ENCODE measurements at regions not wholly inside any gene's neighbourhood (a gene's known extent, or its start where the extent isn't known, plus 50 kb on each side); places are given as distances from the start of the nearest gene placed in this dataset.
"Not testable (repeated sequence)": the region's sequence is repeated elsewhere in the genome, so short reads cannot be mapped to it uniquely, and the experiment has no call there.

DNA sequence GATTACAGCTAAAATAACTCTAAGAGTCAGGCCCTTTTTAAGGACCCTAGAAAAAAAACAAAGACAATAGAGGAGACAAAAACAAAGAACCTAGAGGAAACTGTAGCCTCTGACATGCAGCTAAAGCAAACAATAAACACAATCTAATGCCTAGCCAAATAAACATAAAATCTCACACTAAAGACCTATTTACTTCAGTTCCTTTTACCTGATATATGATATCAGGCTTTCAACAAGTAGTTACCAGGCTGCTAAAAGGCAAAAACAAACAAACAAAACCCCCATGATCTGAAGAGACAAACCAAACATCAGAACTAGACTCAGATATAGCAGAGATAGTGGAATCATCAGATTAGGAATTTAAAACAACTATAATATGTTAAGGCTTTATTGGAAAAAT, 226.5 kb upstream of the POU5F2 start:
- TF ChIP-seq, protein P1, sequence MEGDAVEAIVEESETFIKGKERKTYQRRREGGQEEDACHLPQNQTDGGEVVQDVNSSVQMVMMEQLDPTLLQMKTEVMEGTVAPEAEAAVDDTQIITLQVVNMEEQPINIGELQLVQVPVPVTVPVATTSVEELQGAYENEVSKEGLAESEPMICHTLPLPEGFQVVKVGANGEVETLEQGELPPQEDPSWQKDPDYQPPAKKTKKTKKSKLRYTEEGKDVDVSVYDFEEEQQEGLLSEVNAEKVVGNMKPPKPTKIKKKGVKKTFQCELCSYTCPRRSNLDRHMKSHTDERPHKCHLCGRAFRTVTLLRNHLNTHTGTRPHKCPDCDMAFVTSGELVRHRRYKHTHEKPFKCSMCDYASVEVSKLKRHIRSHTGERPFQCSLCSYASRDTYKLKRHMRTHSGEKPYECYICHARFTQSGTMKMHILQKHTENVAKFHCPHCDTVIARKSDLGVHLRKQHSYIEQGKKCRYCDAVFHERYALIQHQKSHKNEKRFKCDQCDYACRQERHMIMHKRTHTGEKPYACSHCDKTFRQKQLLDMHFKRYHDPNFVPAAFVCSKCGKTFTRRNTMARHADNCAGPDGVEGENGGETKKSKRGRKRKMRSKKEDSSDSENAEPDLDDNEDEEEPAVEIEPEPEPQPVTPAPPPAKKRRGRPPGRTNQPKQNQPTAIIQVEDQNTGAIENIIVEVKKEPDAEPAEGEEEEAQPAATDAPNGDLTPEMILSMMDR (IDR thresholded peaks at IDR 0.05; ENCODE audit: insufficient read depth, missing control alignments) = no peak
- no peak for FAIRE-seq
- DNase-seq (ENCODE audit: insufficient read length, low spot score) = no peak

DNA sequence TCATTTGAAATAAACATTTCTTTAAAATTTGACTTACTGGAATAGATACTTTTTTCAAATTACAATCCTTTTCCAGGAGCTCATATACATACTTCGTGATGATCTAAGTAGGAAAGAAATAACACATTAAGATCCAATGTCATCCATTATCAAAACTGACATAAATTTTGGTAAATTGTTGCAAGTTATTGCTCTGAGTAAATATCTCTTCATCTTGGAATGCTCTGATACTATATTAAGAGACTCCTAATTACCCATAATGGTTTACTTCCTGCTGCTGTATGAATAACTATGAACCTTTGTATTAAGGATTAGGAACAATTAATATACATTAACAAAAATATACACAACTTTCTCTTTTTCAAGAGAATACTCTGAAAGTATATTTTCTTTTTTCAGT, 223.0 kb upstream of the POU5F2 start:
- FAIRE-seq (no peak), DNase-seq (ENCODE audit: insufficient read length, low spot score) (no peak)
- TF ChIP-seq, protein P1 (IDR thresholded peaks at IDR 0.05; ENCODE audit: insufficient read depth, missing control alignments) = no peak

DNA sequence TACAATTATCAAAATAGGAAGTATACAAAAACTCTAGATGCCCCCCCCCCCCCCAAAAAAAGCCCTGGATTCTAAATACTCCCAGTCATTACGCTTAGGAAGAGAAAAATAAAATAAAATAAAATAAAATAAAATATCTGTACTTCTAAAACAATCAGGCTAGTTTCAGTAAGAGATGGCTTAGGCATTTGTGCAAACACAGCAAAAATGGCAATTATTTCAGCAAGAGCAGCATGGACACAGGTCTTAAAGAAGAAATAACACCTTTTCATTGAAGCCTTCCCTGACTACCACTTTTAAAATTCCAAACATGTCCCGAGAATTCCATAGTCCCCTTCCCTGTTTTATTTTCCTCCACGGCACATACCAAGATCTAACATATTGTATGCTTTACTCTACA, 218.6 kb upstream of the POU5F2 start:
- TF ChIP-seq, protein P1 (IDR thresholded peaks at IDR 0.05; ENCODE audit: insufficient read depth, missing control alignments) = no peak
- FAIRE-seq = no peak
- DNase-seq (ENCODE audit: insufficient read length, low spot score) = no peak

DNA sequence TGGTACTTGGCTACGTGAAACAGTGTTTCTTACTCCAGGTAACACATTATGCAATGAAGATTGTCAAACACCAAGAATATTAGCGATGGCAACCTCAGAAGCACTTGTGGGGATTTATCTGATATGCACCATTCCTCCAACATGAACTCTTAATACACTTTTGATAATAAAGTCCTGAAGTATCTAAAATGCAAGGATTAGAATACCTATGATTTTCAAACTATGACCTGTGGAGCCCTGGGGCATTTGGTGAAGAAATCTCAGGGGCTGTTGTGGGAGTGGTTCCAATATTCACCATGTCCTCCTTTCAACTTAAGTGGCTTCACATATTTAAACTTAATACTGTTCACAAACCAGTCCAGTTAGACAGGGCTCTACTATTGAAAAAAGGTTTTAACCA, 214.6 kb upstream of the POU5F2 start:
- no peak for DNase-seq (ENCODE audit: insufficient read length, low spot score)
- no peak for FAIRE-seq
- TF ChIP-seq, protein P1 (IDR thresholded peaks at IDR 0.05; ENCODE audit: insufficient read depth, missing control alignments) = no peak

DNA sequence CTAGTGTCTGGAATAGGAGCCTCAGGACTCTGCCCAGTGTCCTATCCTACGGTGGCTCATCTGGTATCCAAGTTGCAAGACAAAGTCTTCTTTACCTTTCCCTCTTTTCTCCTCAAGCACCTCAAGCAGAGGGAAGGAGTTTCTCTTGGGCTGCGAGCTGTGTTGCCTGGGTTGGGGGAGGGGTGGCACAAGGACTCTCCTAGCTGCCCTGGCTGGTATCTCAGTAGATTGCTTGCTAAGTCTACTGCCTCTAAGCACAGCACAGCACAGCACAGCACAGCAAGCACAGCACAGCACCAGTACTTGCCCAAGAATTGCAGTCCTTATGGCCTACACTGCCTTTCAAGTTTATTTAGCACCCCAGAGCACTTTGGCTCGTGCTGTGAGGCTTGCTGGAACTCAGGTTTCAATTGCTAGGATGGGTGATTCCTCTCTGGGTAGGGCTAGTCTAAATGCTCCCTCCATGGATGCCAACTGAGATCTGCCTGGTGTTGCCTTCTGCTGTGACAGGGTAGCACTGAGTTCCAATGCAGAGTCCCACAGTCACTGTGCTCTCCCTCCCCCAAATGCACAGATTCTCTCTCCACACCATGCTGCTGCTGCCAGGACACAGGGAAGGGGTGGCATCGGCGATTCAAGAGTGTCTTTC, 213.1 kb upstream of the POU5F2 start:
- no peak for FAIRE-seq
- DNase-seq (ENCODE audit: insufficient read length, low spot score) = no peak
- TF ChIP-seq, protein P1 (IDR thresholded peaks at IDR 0.05; ENCODE audit: insufficient read depth, missing control alignments) = no peak

DNA sequence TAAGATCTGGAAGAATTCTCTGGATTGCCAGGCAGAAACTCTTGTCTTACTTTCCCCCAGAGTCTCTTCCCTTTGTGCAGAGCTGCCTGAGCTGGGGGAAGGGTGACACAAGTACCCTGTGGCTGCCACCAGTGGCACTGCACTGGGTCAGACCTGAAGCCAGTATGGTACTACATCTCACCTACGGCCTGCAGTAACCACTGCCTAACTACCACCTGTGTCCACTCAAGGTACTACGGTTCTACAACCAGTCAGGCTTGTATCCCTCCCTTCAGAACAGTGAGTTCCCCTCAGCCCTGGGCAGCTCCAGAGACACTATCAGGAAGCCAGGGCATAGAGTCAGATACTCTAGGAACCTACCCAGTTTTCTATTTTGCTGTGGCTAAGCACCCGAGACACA, 212.0 kb upstream of the POU5F2 start:
- TF ChIP-seq, protein P1 (IDR thresholded peaks at IDR 0.05; ENCODE audit: insufficient read depth, missing control alignments) = no peak
- FAIRE-seq (no peak), DNase-seq (ENCODE audit: insufficient read length, low spot score) (no peak)

DNA sequence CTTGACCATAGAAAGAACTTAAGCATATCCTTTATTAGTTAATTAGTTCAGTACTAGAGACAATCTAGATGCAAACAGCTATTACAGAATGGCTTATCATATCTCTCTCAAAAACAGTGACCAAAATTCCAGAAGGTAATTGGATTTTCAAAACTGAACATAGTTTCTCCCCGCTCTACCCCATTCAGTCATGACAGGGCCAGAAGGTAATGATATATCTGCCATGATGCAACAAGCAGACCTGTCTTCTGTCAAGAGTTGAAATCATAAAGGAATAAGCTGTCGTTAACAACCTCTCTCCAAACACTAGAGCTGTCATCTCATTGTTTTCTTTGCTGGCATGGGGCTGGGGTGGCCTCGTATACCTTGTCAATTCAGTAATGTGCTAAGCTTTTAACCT, 200.5 kb upstream of the POU5F2 start:
- DNase-seq (ENCODE audit: insufficient read length, low spot score) (no peak), FAIRE-seq (no peak)
- TF ChIP-seq, protein P1 (IDR thresholded peaks at IDR 0.05; ENCODE audit: insufficient read depth, missing control alignments) = no peak

DNA sequence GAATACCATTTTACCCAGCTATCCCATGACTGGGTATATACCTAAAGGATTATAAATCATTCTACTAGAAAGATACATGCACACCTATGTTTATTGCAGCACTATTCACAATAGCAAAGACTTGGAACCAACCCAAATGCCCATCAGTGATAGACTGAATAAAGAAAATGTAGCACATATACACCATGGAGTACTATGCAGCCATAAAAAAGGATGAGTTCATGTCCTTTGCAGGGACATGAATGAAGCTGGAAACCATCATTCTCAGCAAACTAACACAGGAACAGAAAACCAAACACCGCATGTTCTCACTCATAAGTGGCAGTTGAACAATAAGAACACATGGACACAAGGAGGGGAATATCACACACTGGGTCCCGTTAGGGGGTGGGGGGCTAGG, 191.9 kb upstream of the POU5F2 start:
- DNase-seq (ENCODE audit: insufficient read length, low spot score); FAIRE-seq: not testable (repeated sequence)

Measured in D721Med (cell line).